Spleen (tissue), 7 donors: ENCODE measurements at regions not wholly inside any gene's neighbourhood (a gene's known extent, or its start where the extent isn't known, plus 50 kb on each side); places are given as distances from the start of the nearest gene placed in this dataset.

ENCODE experiments used
- POLR2AphosphoS5 ChIP-seq, 3 donors: sonication (generic); formaldehyde crosslinking; IDR thresholded peaks; one replicate each; pipeline ENCODE4 v1.5.1; 2017; ENCODE audit warnings: antibody characterized with exemption in 3 of 3
- TF ChIP-seq, protein P1 (sequence below), 11 experiments: fragments of 200-600 bp in 7 of 11; fragments of 450-650 bp in 4 of 11; sonication (generic) in 4 of 11; IDR thresholded peaks in 8 of 11; conservative IDR thresholded peaks in 3 of 11; 1 replicate in 7 of 11; 2 replicates in 4 of 11; pipeline versions ENCODE4 v1.4.0 to v1.8.0; 2016 to 2021; ENCODE audit warnings: antibody characterized with exemption in 11 of 11, inconsistent platforms in 4 of 11, mild to moderate bottlenecking in 1 of 11
- donor health status: DM: no; HTN: no; CAD: no; lungs with moderate emphysema.
- donor health status: DM: no; HTN: no; CAD: no.
- donor health status: DM: no; HTN: no; CAD: no.

DNA sequence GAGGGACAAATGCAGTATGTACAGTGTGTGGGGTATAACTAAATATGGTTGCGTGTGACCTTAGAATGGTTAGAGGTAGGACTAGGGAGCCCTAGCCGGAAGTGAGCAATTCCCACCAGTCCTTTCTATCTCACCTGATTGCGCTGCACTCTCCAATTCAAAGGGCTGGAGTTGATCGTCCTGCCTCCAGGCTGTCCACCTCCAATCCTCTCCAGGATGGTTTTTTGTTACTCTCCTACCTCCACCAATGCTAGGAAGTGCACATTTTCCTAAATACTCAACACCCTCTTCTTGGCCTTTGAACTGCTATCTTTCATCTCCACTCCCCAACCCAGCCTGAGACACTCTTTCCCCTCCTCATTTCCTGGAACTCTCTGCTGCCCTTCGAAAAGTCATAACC lies 181.7 kb upstream of the ASIC2 start:
- TF ChIP-seq, protein P1, sequence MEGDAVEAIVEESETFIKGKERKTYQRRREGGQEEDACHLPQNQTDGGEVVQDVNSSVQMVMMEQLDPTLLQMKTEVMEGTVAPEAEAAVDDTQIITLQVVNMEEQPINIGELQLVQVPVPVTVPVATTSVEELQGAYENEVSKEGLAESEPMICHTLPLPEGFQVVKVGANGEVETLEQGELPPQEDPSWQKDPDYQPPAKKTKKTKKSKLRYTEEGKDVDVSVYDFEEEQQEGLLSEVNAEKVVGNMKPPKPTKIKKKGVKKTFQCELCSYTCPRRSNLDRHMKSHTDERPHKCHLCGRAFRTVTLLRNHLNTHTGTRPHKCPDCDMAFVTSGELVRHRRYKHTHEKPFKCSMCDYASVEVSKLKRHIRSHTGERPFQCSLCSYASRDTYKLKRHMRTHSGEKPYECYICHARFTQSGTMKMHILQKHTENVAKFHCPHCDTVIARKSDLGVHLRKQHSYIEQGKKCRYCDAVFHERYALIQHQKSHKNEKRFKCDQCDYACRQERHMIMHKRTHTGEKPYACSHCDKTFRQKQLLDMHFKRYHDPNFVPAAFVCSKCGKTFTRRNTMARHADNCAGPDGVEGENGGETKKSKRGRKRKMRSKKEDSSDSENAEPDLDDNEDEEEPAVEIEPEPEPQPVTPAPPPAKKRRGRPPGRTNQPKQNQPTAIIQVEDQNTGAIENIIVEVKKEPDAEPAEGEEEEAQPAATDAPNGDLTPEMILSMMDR (IDR thresholded peaks at IDR 0.05 in 8 of 11, conservative IDR thresholded peaks at IDR 0.05 in 3 of 11), result no peak
- TF ChIP-seq POLR2AphosphoS5 (IDR thresholded peaks at IDR 0.05), result no peak
